Keratinocyte (primary cell): ENCODE measurements at regions not wholly inside any gene's neighbourhood (a gene's known extent, or its start where the extent isn't known, plus 50 kb on each side); places are given as distances from the start of the nearest gene placed in this dataset.

Experiments
- EZH2 ChIP-seq: IDR thresholded peaks from one replicate; pipeline ENCODE4 v1.6.1; 2012; ENCODE audit warnings: inconsistent platforms, mild to moderate bottlenecking, low read length, moderate library complexity
- TF ChIP-seq, protein P1 (sequence below), 3 experiments: IDR thresholded peaks in 1 of 3; conservative IDR thresholded peaks in 1 of 3; optimal IDR thresholded peaks in 1 of 3; 2 replicates in 2 of 3; 3 replicates in 1 of 3; pipeline versions ENCODE3 to v1.5.1; 2011; ENCODE audit warnings: low read length in 3 of 3, mild to moderate bottlenecking in 3 of 3, moderate library complexity in 2 of 3, control low read depth in 1 of 3, inconsistent platforms in 1 of 3; ENCODE audit not compliant: insufficient read depth in 2 of 3; ENCODE audit errors: extremely low read depth in 1 of 3

DNA sequence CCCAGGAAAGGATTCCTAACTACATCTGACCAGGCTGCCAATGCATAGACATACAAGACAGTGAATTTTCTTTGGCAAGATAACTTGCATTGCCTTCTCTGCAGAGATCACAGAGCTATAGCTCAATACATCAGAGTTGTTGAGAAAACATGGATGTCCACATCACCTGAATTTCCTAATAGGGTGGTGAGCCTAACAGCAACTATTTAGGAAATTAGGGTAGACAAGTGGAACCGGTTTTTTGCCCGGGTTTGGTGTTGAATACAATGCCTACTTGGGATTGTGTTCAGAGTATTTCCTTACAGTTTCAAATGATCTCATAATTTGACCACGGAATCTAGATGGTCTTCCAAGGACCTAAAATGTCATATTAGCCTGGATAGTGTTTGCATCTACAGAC is 262.7 kb downstream of the KIF4B start:
- TF ChIP-seq, protein P1, sequence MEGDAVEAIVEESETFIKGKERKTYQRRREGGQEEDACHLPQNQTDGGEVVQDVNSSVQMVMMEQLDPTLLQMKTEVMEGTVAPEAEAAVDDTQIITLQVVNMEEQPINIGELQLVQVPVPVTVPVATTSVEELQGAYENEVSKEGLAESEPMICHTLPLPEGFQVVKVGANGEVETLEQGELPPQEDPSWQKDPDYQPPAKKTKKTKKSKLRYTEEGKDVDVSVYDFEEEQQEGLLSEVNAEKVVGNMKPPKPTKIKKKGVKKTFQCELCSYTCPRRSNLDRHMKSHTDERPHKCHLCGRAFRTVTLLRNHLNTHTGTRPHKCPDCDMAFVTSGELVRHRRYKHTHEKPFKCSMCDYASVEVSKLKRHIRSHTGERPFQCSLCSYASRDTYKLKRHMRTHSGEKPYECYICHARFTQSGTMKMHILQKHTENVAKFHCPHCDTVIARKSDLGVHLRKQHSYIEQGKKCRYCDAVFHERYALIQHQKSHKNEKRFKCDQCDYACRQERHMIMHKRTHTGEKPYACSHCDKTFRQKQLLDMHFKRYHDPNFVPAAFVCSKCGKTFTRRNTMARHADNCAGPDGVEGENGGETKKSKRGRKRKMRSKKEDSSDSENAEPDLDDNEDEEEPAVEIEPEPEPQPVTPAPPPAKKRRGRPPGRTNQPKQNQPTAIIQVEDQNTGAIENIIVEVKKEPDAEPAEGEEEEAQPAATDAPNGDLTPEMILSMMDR (optimal IDR thresholded peaks at IDR 0.05 in 1 of 3, IDR thresholded peaks at IDR 0.05 in 1 of 3, conservative IDR thresholded peaks at IDR 0.05 in 1 of 3; ENCODE audit: extremely low read depth in 1 of 3, insufficient read depth in 2 of 3, low read length in 3 of 3), result no peak
- TF ChIP-seq EZH2, result no peak
